BJ (cell line): ENCODE measurements at regions not wholly inside any gene's neighbourhood (a gene's known extent, or its start where the extent isn't known, plus 50 kb on each side); places are given as distances from the start of the nearest gene placed in this dataset.

ENCODE experiments used
- CTCF ChIA-PET: fragments of 350-600 bp; formaldehyde crosslinking; extraction: SDS; loops from one replicate; lab custom pipeline; 2021; ENCODE audit warnings: antibody characterized with exemption, inconsistent platforms; lab: Yijun Ruan, JAX
- POLR2A ChIA-PET: fragments of 300-600 bp; sonication (Branson Sonifier 250); formaldehyde crosslinking; extraction: SDS; loops from one replicate; lab custom pipeline; 2021; ENCODE audit warnings: antibody characterized with exemption; lab: Charles Lee
- DNase-seq: peaks from one replicate; pipeline ENCODE4 v3.0.0-alpha.2; 2011; ENCODE audit warnings: low read depth
- H3K27me3 ChIP-seq: 2 replicates; pipeline ENCODE4 v1.6.0; 2011; ENCODE audit warnings: low read length; ENCODE audit not compliant: control insufficient read depth, insufficient read depth
- H3K36me3 ChIP-seq: 2 replicates; pipeline ENCODE4 v1.5.1; 2011; ENCODE audit warnings: low read length; ENCODE audit not compliant: control insufficient read depth, insufficient read depth
- H3K4me3 ChIP-seq: 2 replicates; pipeline ENCODE4 v1.5.1; 2011; ENCODE audit warnings: low read depth, mild to moderate bottlenecking, control low read depth, low read length
- TF ChIP-seq, protein P1 (sequence below): IDR thresholded peaks from 2 replicates; pipeline ENCODE4 v1.5.1; 2011; ENCODE audit warnings: low read depth, mild to moderate bottlenecking, control low read depth, inconsistent platforms, low read length, moderate library complexity; ENCODE audit not compliant: insufficient read depth

DNA sequence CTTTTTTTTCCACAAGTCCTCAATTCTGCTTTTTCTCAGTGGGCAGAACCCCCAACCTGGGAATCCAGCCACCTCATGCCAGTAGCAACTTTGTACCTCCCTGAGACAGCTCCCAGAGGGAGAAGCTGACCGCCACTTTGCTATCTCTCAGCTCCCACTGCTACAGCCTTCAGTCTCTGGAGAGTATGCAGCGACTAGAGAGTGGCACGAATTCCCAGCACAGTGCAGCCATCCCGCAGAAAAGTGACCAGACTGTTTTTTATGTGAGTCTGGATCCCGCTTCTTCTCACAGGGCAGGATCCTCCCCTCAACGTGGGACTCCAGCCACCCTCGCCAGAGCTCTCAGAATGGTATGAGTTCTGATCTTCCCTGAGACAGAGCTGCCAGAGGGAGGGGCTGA, 1234.6 kb downstream of the FAM133A start:
- TF ChIP-seq, protein P1, sequence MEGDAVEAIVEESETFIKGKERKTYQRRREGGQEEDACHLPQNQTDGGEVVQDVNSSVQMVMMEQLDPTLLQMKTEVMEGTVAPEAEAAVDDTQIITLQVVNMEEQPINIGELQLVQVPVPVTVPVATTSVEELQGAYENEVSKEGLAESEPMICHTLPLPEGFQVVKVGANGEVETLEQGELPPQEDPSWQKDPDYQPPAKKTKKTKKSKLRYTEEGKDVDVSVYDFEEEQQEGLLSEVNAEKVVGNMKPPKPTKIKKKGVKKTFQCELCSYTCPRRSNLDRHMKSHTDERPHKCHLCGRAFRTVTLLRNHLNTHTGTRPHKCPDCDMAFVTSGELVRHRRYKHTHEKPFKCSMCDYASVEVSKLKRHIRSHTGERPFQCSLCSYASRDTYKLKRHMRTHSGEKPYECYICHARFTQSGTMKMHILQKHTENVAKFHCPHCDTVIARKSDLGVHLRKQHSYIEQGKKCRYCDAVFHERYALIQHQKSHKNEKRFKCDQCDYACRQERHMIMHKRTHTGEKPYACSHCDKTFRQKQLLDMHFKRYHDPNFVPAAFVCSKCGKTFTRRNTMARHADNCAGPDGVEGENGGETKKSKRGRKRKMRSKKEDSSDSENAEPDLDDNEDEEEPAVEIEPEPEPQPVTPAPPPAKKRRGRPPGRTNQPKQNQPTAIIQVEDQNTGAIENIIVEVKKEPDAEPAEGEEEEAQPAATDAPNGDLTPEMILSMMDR, result no peak
- Histone ChIP-seq H3K4me3 (no peak overlapping the region), H3K27me3 (no peaks in the 10 kb centered on the region), H3K36me3 (no peaks in the 10 kb centered on the region)
- DNase-seq, result no peak
- ChIA-PET CTCF (no interaction called here), POLR2A (no interaction called here)

DNA sequence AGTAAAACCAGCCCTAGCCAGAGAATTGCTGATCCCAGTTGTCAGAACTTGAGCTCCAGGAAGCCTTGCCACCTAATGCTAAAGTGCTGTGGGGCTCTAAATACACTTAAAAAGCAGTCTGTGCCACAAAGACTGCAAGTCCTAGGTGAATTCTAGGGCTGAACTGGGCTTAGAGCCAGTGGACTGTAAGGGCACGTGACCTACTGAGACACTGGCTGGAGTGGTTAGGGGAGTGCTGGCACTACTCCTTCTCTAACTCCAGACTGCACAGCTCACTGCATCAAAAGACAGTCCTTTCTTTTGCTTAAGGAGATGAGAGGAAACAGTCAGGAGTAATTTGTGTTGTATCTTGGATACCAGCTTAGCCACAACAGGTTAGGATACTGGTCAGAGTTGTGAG, 1240.2 kb downstream of the FAM133A start:
- ChIA-PET POLR2A (no interaction called here), CTCF (no interaction called here)
- no peak for DNase-seq
- TF ChIP-seq, protein P1, result no peak
- Histone ChIP-seq H3K27me3 (no peaks in the 10 kb centered on the region), H3K4me3 (no peak overlapping the region), H3K36me3 (no peaks in the 10 kb centered on the region)

DNA sequence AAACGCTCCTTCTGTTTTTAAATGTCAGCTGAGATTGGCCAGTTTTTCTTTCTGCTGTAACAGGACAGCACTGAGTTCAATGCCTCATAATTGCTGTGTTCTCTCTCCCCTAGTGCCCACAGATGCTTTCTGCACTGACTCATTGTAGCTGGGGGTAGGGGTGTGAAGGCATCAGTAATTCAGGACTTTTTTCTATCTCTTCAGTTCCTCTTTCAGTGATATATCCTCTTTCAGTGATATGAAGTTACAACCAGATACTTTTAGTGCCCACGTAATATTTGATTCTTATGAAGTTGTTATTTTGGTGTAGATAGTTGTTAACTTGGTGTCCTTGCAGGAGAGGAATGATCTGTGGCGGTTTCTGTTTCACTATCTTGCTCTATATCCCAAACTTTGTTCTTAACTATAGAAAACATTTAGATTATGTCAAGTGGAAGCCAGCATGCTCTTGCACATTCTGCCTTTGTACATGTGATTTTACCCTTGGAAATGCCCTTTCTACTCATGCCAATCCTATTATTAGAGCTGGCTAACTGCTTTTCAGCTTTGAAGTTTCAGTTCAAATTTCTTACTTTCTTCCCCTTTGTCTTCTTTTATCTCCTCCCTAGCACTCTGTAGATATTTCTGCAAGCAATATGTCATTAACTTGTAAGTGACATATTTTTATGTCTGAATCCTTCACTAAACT, 1258.4 kb downstream of the FAM133A start:
- TF ChIP-seq, protein P1, result no peak

DNA sequence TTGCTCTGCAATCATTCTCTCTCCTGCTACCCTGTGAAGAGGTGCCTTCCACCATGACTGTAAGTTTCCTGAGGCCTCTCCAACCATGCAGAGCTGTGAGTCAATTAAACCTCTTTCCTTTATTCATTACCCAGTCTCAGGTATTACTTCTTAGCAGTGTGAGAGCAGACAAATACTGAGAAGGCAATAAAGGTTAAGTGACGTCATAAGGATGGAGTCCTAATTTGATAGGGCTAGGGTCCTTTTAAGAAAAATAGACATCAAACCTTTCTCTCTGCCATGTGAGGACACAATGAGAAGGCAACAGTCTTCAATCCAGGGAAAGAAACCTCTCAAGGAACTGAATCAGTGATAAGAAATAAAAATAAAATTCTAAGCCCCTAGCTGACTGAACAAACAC, 1262.7 kb downstream of the FAM133A start:
- ChIA-PET POLR2A (no interaction called here), CTCF (no interaction called here)

More for the DNA sequence above, 1258.4 kb downstream of the FAM133A start:
- no peak for DNase-seq
- H3K36me3 ChIP-seq, result no peaks in the 10 kb centered on the region
- no peak overlapping the region for H3K4me3 ChIP-seq
- ChIA-PET CTCF (no interaction called here), POLR2A (no interaction called here)
- no peaks in the 10 kb centered on the region for H3K27me3 ChIP-seq

DNA sequence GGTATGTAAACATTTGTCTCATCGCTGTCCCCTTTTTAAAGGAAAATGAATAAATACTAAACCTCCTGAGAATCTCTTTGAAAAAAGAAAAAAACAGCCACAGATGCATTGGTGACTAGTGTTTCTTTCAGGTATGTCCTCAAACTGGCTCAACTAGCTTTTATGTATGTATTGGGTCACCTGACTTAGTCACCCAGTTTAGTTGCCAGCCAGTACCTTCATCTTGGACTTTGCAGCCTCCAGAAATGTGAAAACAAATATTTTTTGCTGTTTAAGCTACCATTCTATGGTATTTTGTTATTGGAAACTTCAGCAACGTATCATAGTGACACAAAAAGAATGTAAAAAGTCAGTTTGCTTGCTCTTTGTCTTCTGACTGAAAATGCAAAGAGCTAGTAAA, 1263.5 kb downstream of the FAM133A start:
- Histone ChIP-seq H3K36me3 (no peaks in the 10 kb centered on the region), H3K4me3 (no peak overlapping the region), H3K27me3 (no peaks in the 10 kb centered on the region)
- TF ChIP-seq, protein P1, result no peak
- DNase-seq, result no peak
- ChIA-PET POLR2A (no interaction called here), CTCF (no interaction called here)

More for the DNA sequence above, 1262.7 kb downstream of the FAM133A start:
- TF ChIP-seq, protein P1, result no peak
- DNase-seq, result no peak
- Histone ChIP-seq H3K4me3 (no peak overlapping the region), H3K36me3 (no peaks in the 10 kb centered on the region), H3K27me3 (no peaks in the 10 kb centered on the region)
